Fibroblast of lung (primary cell): ENCODE measurements at regions not wholly inside any gene's neighbourhood (a gene's known extent, or its start where the extent isn't known, plus 50 kb on each side); places are given as distances from the start of the nearest gene placed in this dataset.

Source experiments
- DNase-seq, 2 donors: peaks; one replicate each; pipeline versions ENCODE4 v3.0.0 to v3.0.0-alpha.2; 2010; ENCODE audit warnings: low read depth in 2 of 2
- H2AFZ ChIP-seq: 2 replicates; pipeline ENCODE4 v1.5.1; 2012; ENCODE audit warnings: low read length, control low read depth, inconsistent platforms
- H3K27ac ChIP-seq: 2 replicates; pipeline ENCODE4 v1.5.1; 2011; ENCODE audit warnings: low read length, control low read depth; ENCODE audit not compliant: insufficient read depth
- H3K27me3 ChIP-seq: 2 replicates; pipeline ENCODE4 v1.5.1; 2011; ENCODE audit warnings: mild to moderate bottlenecking, low read length; ENCODE audit not compliant: control insufficient read depth, insufficient read depth
- H3K36me3 ChIP-seq: 2 replicates; pipeline ENCODE4 v1.5.1; 2011; ENCODE audit warnings: low read length; ENCODE audit not compliant: control insufficient read depth, insufficient read depth
- H3K4me1 ChIP-seq: 2 replicates; pipeline ENCODE4 v1.5.1; 2011; ENCODE audit warnings: low read length; ENCODE audit not compliant: control insufficient read depth, insufficient read depth; ENCODE audit errors: extremely low read depth
- H3K4me2 ChIP-seq: 2 replicates; pipeline ENCODE4 v1.5.1; 2011; ENCODE audit warnings: low read length, control low read depth; ENCODE audit not compliant: insufficient read depth; ENCODE audit errors: extremely low read depth
- H3K4me3 ChIP-seq, 4 experiments: fragments of 200-600 bp in 1 of 4; sonication (generic) in 1 of 4; replicated peaks in 1 of 4; 2 replicates each; pipeline ENCODE4 v1.5.1; 2011 to 2016; ENCODE audit warnings: low read length in 4 of 4, low read depth in 3 of 4, mild to moderate bottlenecking in 3 of 4, control low read depth in 2 of 4, inconsistent platforms in 1 of 4, mixed read lengths in 1 of 4; ENCODE audit not compliant: insufficient read depth in 1 of 4; ENCODE audit errors: control extremely low read depth in 1 of 4
- H3K79me2 ChIP-seq: 2 replicates; pipeline ENCODE4 v1.5.1; 2012; ENCODE audit warnings: mild to moderate bottlenecking, low read length, inconsistent platforms; ENCODE audit not compliant: control insufficient read depth, insufficient read depth
- H3K9ac ChIP-seq: 2 replicates; pipeline ENCODE4 v1.5.1; 2011; ENCODE audit warnings: mild to moderate bottlenecking, low read length, control low read depth; ENCODE audit not compliant: insufficient read depth
- H3K9me3 ChIP-seq: 2 replicates; pipeline ENCODE4 v1.5.1; 2012; ENCODE audit warnings: low read depth, low read length; ENCODE audit not compliant: control insufficient read depth, insufficient read depth
- H4K20me1 ChIP-seq: 2 replicates; pipeline ENCODE4 v1.5.1; 2011; ENCODE audit warnings: low read length; ENCODE audit not compliant: control insufficient read depth, insufficient read depth; ENCODE audit errors: extremely low read depth
- EZH2 ChIP-seq: IDR thresholded peaks from 2 replicates; pipeline ENCODE4 v1.5.1; 2012; ENCODE audit warnings: low read length, control low read depth, mild to moderate bottlenecking; ENCODE audit errors: missing control alignments
- TF ChIP-seq, protein P1 (sequence below), 2 donors: IDR thresholded peaks in 1 of 2; conservative IDR thresholded peaks in 1 of 2; 1 replicate in 1 of 2; 2 replicates in 1 of 2; pipeline ENCODE4 v1.5.1; 2011 to 2012; ENCODE audit warnings: low read length in 2 of 2, control low read depth in 1 of 2, inconsistent platforms in 1 of 2, low read depth in 1 of 2, mild to moderate bottlenecking in 1 of 2

GRCh38 chr11:111119751-111120150 is 125.8 kb upstream of the POU2AF2 start:
- Histone ChIP-seq H3K9me3 (no peaks in the 10 kb centered on the region), H3K27ac (no peak overlapping the region), H2AFZ (no peak overlapping the region), H3K36me3 (no peaks in the 10 kb centered on the region), H3K4me1 (no peaks in the 10 kb centered on the region), H3K4me2 (no peak overlapping the region), H3K9ac (no peak overlapping the region), H3K4me3 (no peak overlapping the region), H3K27me3 (no peaks in the 10 kb centered on the region), H3K79me2 (no peaks in the 10 kb centered on the region), H4K20me1 (no peaks in the 10 kb centered on the region)
- no peak for DNase-seq
- TF ChIP-seq EZH2, result no peak
- TF ChIP-seq, protein P1, sequence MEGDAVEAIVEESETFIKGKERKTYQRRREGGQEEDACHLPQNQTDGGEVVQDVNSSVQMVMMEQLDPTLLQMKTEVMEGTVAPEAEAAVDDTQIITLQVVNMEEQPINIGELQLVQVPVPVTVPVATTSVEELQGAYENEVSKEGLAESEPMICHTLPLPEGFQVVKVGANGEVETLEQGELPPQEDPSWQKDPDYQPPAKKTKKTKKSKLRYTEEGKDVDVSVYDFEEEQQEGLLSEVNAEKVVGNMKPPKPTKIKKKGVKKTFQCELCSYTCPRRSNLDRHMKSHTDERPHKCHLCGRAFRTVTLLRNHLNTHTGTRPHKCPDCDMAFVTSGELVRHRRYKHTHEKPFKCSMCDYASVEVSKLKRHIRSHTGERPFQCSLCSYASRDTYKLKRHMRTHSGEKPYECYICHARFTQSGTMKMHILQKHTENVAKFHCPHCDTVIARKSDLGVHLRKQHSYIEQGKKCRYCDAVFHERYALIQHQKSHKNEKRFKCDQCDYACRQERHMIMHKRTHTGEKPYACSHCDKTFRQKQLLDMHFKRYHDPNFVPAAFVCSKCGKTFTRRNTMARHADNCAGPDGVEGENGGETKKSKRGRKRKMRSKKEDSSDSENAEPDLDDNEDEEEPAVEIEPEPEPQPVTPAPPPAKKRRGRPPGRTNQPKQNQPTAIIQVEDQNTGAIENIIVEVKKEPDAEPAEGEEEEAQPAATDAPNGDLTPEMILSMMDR (conservative IDR thresholded peaks at IDR 0.05 in 1 of 2, IDR thresholded peaks at IDR 0.05 in 1 of 2; ENCODE audit: low read depth in 1 of 2, low read length in 2 of 2), result no peak

- no peak for DNase-seq
- no peaks in the 10 kb centered on the region for H4K20me1 ChIP-seq
- no peak overlapping the region for H3K4me2 ChIP-seq
- H3K27me3 ChIP-seq, result no peaks in the 10 kb centered on the region
- H3K4me3 ChIP-seq, result no peak overlapping the region
- no peaks in the 10 kb centered on the region for H3K4me1 ChIP-seq
- H3K9ac ChIP-seq, result no peak overlapping the region
- H3K27ac ChIP-seq, result no peak overlapping the region
- no peak overlapping the region for H2AFZ ChIP-seq
- no peaks in the 10 kb centered on the region for H3K79me2 ChIP-seq
- H3K9me3 ChIP-seq, result no peaks in the 10 kb centered on the region
- TF ChIP-seq EZH2, result no peak
- TF ChIP-seq, protein P1 (conservative IDR thresholded peaks at IDR 0.05 in 1 of 2, IDR thresholded peaks at IDR 0.05 in 1 of 2; ENCODE audit: low read depth in 1 of 2, low read length in 2 of 2), result no peak
- H3K36me3 ChIP-seq, result no peaks in the 10 kb centered on the region
These were observed 129.6 kb upstream of the POU2AF2 start for GRCh38 chr11:111115890-111116289.

GRCh38 chr11:111114091-111114490 is 131.4 kb upstream of the POU2AF2 start:
- no peaks in the 10 kb centered on the region for H3K79me2 ChIP-seq
- no peaks in the 10 kb centered on the region for H3K9me3 ChIP-seq
- H3K4me1 ChIP-seq, result no peaks in the 10 kb centered on the region
- H3K27me3 ChIP-seq, result no peaks in the 10 kb centered on the region
- no peak overlapping the region for H3K4me2 ChIP-seq
- TF ChIP-seq, protein P1 (conservative IDR thresholded peaks at IDR 0.05 in 1 of 2, IDR thresholded peaks at IDR 0.05 in 1 of 2; ENCODE audit: low read depth in 1 of 2, low read length in 2 of 2), result no peak
- TF ChIP-seq EZH2, result no peak
- DNase-seq, result no peak
- H2AFZ ChIP-seq, result no peak overlapping the region
- H3K27ac ChIP-seq, result no peak overlapping the region
- H4K20me1 ChIP-seq, result no peaks in the 10 kb centered on the region
- H3K9ac ChIP-seq, result no peak overlapping the region
- H3K36me3 ChIP-seq, result no peaks in the 10 kb centered on the region
- no peak overlapping the region for H3K4me3 ChIP-seq
